K562 (cell line): ENCODE measurements at regions not wholly inside any gene's neighbourhood (a gene's known extent, or its start where the extent isn't known, plus 50 kb on each side); places are given as distances from the start of the nearest gene placed in this dataset.

ENCODE experiments used
- ASH1L ChIP-seq: fragments of 450-650 bp; IDR thresholded peaks from 2 replicates; pipeline ENCODE4 v1.6.1; 2018; ENCODE audit warnings: borderline replicate concordance, mild to moderate bottlenecking, low read depth; ENCODE audit not compliant: partially characterized antibody
- BCL6 ChIP-seq: fragments of 250-450 bp; sonication (Bioruptor Pico); IDR thresholded peaks from 2 replicates; pipeline ENCODE4 v1.4.0; 2020
- HNRNPK ChIP-seq: fragments of 200-400 bp; formaldehyde crosslinking; IDR thresholded peaks from one replicate; pipeline ENCODE4 v1.6.1; 2018; ENCODE audit warnings: mild to moderate bottlenecking, low read depth, low read length; ENCODE audit not compliant: poor library complexity, severe bottlenecking
- POLR2G ChIP-seq: fragments of 200-400 bp; formaldehyde crosslinking; IDR thresholded peaks from 2 replicates; pipeline ENCODE4 v1.6.1; 2017; ENCODE audit warnings: low read depth, mild to moderate bottlenecking, antibody characterized with exemption, low read length, moderate library complexity
- TF ChIP-seq, protein P1 (sequence below): fragments of 450-650 bp; IDR thresholded peaks from 2 replicates; pipeline ENCODE4 v1.6.1; 2016; ENCODE audit warnings: mild to moderate bottlenecking, moderate library complexity
- TF ChIP-seq, protein P2 (sequence below): sonication (generic); formaldehyde crosslinking; IDR thresholded peaks from 2 replicates; pipeline ENCODE4 v1.8.0; 2023; ENCODE audit warnings: missing genetic modification reagents, mild to moderate bottlenecking, borderline replicate concordance

DNA sequence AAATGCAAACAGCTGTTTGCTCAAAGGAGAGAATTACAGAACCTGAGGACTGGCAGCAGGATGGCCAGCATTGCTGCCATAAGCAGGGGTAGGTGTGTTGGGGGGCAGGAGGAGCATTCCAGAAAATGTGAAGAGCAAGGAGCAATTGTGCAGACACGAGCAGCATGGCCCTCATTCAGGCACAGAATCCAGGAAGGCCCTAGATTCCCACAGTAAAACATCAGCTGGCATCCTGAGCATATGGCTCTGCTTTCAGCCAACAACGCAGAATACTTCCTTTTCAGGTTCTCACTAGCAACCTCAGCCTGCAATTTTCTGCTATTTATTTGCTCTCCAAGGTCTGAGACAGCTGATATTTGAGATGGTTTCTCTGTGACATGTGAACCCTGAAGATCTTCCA, 243.4 kb upstream of the POU3F2 start (continued):
- TF ChIP-seq, protein P1, sequence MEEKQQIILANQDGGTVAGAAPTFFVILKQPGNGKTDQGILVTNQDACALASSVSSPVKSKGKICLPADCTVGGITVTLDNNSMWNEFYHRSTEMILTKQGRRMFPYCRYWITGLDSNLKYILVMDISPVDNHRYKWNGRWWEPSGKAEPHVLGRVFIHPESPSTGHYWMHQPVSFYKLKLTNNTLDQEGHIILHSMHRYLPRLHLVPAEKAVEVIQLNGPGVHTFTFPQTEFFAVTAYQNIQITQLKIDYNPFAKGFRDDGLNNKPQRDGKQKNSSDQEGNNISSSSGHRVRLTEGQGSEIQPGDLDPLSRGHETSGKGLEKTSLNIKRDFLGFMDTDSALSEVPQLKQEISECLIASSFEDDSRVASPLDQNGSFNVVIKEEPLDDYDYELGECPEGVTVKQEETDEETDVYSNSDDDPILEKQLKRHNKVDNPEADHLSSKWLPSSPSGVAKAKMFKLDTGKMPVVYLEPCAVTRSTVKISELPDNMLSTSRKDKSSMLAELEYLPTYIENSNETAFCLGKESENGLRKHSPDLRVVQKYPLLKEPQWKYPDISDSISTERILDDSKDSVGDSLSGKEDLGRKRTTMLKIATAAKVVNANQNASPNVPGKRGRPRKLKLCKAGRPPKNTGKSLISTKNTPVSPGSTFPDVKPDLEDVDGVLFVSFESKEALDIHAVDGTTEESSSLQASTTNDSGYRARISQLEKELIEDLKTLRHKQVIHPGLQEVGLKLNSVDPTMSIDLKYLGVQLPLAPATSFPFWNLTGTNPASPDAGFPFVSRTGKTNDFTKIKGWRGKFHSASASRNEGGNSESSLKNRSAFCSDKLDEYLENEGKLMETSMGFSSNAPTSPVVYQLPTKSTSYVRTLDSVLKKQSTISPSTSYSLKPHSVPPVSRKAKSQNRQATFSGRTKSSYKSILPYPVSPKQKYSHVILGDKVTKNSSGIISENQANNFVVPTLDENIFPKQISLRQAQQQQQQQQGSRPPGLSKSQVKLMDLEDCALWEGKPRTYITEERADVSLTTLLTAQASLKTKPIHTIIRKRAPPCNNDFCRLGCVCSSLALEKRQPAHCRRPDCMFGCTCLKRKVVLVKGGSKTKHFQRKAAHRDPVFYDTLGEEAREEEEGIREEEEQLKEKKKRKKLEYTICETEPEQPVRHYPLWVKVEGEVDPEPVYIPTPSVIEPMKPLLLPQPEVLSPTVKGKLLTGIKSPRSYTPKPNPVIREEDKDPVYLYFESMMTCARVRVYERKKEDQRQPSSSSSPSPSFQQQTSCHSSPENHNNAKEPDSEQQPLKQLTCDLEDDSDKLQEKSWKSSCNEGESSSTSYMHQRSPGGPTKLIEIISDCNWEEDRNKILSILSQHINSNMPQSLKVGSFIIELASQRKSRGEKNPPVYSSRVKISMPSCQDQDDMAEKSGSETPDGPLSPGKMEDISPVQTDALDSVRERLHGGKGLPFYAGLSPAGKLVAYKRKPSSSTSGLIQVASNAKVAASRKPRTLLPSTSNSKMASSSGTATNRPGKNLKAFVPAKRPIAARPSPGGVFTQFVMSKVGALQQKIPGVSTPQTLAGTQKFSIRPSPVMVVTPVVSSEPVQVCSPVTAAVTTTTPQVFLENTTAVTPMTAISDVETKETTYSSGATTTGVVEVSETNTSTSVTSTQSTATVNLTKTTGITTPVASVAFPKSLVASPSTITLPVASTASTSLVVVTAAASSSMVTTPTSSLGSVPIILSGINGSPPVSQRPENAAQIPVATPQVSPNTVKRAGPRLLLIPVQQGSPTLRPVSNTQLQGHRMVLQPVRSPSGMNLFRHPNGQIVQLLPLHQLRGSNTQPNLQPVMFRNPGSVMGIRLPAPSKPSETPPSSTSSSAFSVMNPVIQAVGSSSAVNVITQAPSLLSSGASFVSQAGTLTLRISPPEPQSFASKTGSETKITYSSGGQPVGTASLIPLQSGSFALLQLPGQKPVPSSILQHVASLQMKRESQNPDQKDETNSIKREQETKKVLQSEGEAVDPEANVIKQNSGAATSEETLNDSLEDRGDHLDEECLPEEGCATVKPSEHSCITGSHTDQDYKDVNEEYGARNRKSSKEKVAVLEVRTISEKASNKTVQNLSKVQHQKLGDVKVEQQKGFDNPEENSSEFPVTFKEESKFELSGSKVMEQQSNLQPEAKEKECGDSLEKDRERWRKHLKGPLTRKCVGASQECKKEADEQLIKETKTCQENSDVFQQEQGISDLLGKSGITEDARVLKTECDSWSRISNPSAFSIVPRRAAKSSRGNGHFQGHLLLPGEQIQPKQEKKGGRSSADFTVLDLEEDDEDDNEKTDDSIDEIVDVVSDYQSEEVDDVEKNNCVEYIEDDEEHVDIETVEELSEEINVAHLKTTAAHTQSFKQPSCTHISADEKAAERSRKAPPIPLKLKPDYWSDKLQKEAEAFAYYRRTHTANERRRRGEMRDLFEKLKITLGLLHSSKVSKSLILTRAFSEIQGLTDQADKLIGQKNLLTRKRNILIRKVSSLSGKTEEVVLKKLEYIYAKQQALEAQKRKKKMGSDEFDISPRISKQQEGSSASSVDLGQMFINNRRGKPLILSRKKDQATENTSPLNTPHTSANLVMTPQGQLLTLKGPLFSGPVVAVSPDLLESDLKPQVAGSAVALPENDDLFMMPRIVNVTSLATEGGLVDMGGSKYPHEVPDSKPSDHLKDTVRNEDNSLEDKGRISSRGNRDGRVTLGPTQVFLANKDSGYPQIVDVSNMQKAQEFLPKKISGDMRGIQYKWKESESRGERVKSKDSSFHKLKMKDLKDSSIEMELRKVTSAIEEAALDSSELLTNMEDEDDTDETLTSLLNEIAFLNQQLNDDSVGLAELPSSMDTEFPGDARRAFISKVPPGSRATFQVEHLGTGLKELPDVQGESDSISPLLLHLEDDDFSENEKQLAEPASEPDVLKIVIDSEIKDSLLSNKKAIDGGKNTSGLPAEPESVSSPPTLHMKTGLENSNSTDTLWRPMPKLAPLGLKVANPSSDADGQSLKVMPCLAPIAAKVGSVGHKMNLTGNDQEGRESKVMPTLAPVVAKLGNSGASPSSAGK, result no peak
- TF ChIP-seq HNRNPK, result no peak
- no peak for TF ChIP-seq POLR2G
- TF ChIP-seq ASH1L, result no peak
- TF ChIP-seq BCL6, result no peak
- TF ChIP-seq, protein P2, sequence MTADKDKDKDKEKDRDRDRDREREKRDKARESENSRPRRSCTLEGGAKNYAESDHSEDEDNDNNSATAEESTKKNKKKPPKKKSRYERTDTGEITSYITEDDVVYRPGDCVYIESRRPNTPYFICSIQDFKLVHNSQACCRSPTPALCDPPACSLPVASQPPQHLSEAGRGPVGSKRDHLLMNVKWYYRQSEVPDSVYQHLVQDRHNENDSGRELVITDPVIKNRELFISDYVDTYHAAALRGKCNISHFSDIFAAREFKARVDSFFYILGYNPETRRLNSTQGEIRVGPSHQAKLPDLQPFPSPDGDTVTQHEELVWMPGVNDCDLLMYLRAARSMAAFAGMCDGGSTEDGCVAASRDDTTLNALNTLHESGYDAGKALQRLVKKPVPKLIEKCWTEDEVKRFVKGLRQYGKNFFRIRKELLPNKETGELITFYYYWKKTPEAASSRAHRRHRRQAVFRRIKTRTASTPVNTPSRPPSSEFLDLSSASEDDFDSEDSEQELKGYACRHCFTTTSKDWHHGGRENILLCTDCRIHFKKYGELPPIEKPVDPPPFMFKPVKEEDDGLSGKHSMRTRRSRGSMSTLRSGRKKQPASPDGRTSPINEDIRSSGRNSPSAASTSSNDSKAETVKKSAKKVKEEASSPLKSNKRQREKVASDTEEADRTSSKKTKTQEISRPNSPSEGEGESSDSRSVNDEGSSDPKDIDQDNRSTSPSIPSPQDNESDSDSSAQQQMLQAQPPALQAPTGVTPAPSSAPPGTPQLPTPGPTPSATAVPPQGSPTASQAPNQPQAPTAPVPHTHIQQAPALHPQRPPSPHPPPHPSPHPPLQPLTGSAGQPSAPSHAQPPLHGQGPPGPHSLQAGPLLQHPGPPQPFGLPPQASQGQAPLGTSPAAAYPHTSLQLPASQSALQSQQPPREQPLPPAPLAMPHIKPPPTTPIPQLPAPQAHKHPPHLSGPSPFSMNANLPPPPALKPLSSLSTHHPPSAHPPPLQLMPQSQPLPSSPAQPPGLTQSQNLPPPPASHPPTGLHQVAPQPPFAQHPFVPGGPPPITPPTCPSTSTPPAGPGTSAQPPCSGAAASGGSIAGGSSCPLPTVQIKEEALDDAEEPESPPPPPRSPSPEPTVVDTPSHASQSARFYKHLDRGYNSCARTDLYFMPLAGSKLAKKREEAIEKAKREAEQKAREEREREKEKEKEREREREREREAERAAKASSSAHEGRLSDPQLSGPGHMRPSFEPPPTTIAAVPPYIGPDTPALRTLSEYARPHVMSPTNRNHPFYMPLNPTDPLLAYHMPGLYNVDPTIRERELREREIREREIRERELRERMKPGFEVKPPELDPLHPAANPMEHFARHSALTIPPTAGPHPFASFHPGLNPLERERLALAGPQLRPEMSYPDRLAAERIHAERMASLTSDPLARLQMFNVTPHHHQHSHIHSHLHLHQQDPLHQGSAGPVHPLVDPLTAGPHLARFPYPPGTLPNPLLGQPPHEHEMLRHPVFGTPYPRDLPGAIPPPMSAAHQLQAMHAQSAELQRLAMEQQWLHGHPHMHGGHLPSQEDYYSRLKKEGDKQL (CRISPR knock-in tag), result no peak
